Immature natural killer cell (primary cell): ENCODE measurements at regions not wholly inside any gene's neighbourhood (a gene's known extent, or its start where the extent isn't known, plus 50 kb on each side); places are given as distances from the start of the nearest gene placed in this dataset.

Source experiments
- DNase-seq, 3 donors: peaks; one replicate each; pipeline ENCODE4 v3.0.0; 2022; ENCODE audit warnings: mixed read lengths in 1 of 3
- H3K27ac Mint-ChIP-seq, 6 donors: one replicate each; pipeline ENCODE4 v1.8.0; 2020; ENCODE audit warnings: mixed read lengths in 6 of 6, mild to moderate bottlenecking in 5 of 6, inconsistent platforms in 4 of 6, moderate library complexity in 3 of 6
- H3K27me3 Mint-ChIP-seq, 3 donors: one replicate each; pipeline ENCODE4 v1.8.0; 2020 to 2021; ENCODE audit warnings: low read depth in 3 of 3, mild to moderate bottlenecking in 3 of 3, mixed read lengths in 3 of 3, moderate library complexity in 3 of 3, inconsistent platforms in 1 of 3
- H3K36me3 Mint-ChIP-seq, 3 donors: one replicate each; pipeline ENCODE4 v1.8.0; 2020; ENCODE audit warnings: mixed read lengths in 3 of 3, inconsistent platforms in 2 of 3, mild to moderate bottlenecking in 2 of 3
- H3K4me1 Mint-ChIP-seq, 2 donors: one replicate each; pipeline ENCODE4 v1.8.0; 2020; ENCODE audit warnings: inconsistent platforms in 2 of 2, mild to moderate bottlenecking in 2 of 2, mixed read lengths in 2 of 2, moderate library complexity in 1 of 2
- H3K4me3 Mint-ChIP-seq, 5 donors: one replicate each; pipeline ENCODE4 v1.8.0; 2020; ENCODE audit warnings: mild to moderate bottlenecking in 5 of 5, mixed read lengths in 5 of 5, inconsistent platforms in 3 of 5, moderate library complexity in 3 of 5
- H3K9me3 Mint-ChIP-seq, 6 donors: one replicate each; pipeline ENCODE4 v1.8.0; 2020; ENCODE audit warnings: mild to moderate bottlenecking in 6 of 6, mixed read lengths in 6 of 6, inconsistent platforms in 4 of 6, moderate library complexity in 3 of 6

DNA sequence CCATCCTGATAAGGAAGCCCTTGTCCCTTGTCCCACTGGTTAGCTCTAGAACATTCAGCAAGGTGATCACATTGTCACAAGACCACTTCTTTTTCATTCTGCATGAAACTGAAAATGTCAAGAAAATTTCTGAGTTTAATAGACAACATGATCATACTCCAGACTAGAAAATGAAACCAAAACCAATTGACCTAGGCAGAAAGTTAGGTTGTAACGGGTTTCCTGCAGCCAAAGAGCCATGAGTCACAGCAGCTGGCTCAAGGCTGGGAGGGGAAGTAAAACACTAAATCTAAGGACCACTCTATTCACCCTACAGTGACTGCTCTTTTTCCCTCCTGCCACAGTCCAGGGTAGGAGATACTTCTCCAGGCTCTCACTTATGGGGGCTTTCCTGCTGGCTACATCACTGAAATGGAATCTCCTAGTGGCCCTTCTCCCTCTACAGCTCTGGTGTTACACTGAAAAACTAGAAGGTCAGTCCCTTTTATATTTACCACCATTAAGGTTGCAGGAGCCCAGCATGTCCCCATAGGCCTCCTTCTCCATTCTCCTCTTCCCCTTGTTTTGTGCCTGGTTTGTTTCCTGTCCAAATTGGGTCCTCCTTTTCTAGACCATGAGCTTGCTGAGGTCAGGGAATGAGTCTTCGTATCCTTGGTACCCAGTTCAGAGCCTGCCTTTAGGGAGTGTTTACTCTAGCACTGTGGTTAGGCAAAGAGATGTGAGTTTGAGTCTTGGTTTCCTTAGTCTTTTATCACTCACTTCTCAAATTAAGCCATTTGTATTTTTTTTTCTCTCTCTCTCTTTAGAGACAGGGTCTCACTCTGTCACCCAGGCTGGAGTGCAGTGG lies 236.5 kb upstream of the JUN start:
- Mint-ChIP-seq H3K4me1 (peaks cover 35 to 36% of the 10 kb centered on the region in 2 donors), H3K27me3 (peaks cover 0 to 11% (median 2%) of the 10 kb centered on the region in 3 donors), H3K27ac (peak overlapping the region; percentile 90 to 96 (median 94)), H3K9me3 (no peaks in the 10 kb centered on the region), H3K36me3 (no peaks in the 10 kb centered on the region), H3K4me3 (peak overlapping the region; percentile 62 to 88 (median 74))
- peak; percentile 67 to 71 (median 70) for DNase-seq

- Mint-ChIP-seq H3K4me3 (no peak overlapping the region), H3K27ac (no peak overlapping the region), H3K27me3 (peaks cover 0 to 11% (median 0%) of the 10 kb centered on the region in 3 donors), H3K4me1 (peaks cover 35 to 36% of the 10 kb centered on the region in 2 donors), H3K9me3 (no peaks in the 10 kb centered on the region), H3K36me3 (peaks cover 3 to 5% (median 3%) of the 10 kb centered on the region in 3 donors)
- DNase-seq, result no peak
Measured at GRCh38 chr1:59022199-59022598, 238.4 kb upstream of the JUN start.

DNA sequence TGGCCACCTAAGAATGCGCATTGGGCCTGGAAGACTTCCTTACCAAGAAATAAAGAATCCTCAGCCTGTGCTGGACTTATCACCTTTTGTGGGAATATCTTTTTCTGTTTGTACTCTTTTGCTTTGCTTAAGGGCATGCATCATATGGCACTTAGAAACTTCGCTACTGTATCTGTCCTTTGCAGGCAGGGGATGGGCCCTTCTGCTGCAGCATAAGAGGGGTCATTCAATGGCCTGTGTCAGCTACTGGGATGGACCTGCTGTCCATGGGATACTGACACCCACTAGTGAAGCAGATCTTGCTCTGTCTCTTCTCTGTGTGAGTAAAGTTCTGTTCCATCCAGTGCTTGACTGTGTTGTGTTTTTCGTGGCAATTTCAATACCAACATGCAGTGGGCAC lies 239.0 kb upstream of the JUN start:
- Mint-ChIP-seq H3K27ac (no peak overlapping the region), H3K27me3 (peaks cover 0 to 11% (median 0%) of the 10 kb centered on the region in 3 donors), H3K4me3 (no peak overlapping the region), H3K9me3 (no peaks in the 10 kb centered on the region), H3K4me1 (peaks cover 34 to 35% of the 10 kb centered on the region in 2 donors), H3K36me3 (peaks cover 3 to 5% (median 3%) of the 10 kb centered on the region in 3 donors)
- DNase-seq, result no peak

DNA sequence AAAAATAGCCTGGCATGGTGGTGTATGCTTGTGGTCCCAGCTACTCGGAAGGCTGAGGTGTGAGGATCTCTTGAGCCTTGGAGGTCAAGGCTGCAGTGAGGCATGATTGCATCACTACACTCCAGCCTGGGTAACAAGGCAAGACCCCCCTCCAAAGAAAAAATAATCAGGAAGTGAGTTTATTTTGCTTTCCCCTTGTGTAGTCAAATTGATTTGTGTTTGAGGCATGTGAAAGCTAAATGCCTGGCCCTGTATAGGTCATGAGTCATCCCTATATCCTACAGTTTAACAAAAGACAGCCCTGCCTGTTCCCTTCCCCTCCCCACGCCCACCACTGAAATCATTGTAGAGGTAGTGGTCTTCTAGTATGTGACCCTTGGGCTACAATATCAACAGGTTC lies 241.4 kb upstream of the JUN start:
- DNase-seq, result no peak
- peaks cover 3 to 5% (median 3%) of the 10 kb centered on the region in 3 donors for H3K36me3 Mint-ChIP-seq
- H3K4me3 Mint-ChIP-seq, result no peak overlapping the region
- no peak overlapping the region for H3K27ac Mint-ChIP-seq
- no peaks in the 10 kb centered on the region for H3K9me3 Mint-ChIP-seq
- peaks cover 0 to 5% (median 0%) of the 10 kb centered on the region in 3 donors for H3K27me3 Mint-ChIP-seq
- peaks cover 10 to 11% of the 10 kb centered on the region in 2 donors for H3K4me1 Mint-ChIP-seq

DNA sequence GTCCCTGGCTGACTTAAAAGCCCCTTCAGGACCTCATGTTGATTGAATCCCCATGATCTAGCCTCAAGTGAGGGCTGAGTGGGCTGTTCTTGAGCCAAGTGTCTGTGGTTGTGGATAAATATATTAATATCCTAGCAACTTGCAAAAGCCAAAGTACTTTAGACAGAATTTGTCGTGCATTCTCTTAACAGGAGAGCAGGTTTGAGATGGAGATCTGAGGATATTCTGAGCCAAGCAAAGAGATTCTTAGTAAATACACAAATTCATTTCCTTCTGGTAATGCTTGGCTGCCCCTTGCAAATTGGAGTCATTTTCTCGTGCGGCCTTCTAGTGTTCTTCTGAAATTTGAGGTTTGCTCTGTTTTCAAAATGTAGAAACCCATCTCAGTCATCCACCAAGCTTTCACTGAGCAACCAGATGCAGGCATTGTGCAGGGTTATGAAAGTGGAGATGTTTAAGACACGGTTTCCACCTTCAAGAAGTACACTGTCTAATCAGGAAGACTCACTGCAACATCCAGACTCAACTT lies 242.1 kb upstream of the JUN start:
- H3K4me3 Mint-ChIP-seq, result no peak overlapping the region
- DNase-seq, result no peak
- H3K36me3 Mint-ChIP-seq, result peaks cover 3 to 5% (median 3%) of the 10 kb centered on the region in 3 donors
- no peak overlapping the region for H3K27ac Mint-ChIP-seq
- H3K4me1 Mint-ChIP-seq, result peaks cover 3 to 5% of the 10 kb centered on the region in 2 donors
- H3K27me3 Mint-ChIP-seq, result peaks cover 0 to 2% (median 0%) of the 10 kb centered on the region in 3 donors
- no peaks in the 10 kb centered on the region for H3K9me3 Mint-ChIP-seq

DNA sequence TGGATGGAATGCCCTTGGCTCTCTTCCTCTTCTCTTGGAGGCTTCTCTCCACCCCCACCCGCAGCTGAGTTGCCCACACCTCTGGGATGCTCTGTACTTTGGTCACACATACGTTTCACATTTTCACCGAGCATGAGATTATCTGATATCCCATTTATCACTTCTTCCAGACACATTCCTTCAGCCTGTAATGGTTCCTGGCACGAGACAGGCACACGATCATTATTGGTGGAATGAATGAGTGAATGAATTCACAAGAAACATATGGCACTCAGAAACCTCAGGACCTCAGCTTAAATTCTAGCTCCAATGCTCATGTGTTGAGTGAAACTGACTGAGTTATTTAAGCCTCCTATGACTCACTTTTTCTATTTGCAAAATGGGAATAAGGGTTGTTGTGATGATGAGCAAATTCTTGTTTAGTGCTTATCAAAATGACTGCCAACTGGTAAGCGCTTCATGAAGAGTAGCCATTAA lies 242.7 kb upstream of the JUN start:
- H3K27me3 Mint-ChIP-seq, result peaks cover 0 to 2% (median 0%) of the 10 kb centered on the region in 3 donors
- no peak for DNase-seq
- H3K4me1 Mint-ChIP-seq, result peaks cover 6 to 7% of the 10 kb centered on the region in 2 donors
- no peak overlapping the region for H3K4me3 Mint-ChIP-seq
- H3K9me3 Mint-ChIP-seq, result no peaks in the 10 kb centered on the region
- no peak overlapping the region for H3K27ac Mint-ChIP-seq
- H3K36me3 Mint-ChIP-seq, result peaks cover 3 to 10% (median 3%) of the 10 kb centered on the region in 3 donors

DNA sequence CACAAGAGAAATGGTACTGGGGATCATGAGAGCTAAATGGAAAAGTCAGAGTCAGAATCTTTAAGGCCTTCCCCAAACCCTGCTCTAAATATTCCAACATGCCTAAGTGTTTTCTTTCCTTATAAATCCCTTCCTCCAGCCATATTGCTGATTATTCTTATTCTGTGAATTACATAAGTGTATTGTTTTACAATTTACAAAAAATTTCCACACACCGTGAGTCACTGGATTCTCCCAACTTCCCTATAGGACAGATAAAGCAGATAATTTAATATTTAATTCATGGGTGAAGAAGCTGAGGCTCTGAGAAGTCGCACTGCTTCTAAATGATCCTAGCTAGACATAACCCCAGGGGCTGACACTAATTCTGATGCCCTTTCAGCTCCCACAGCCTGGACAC lies 243.3 kb upstream of the JUN start:
- no peak overlapping the region for H3K4me3 Mint-ChIP-seq
- H3K27me3 Mint-ChIP-seq, result peaks cover 0 to 5% (median 0%) of the 10 kb centered on the region in 3 donors
- H3K36me3 Mint-ChIP-seq, result peaks cover 3 to 10% (median 3%) of the 10 kb centered on the region in 3 donors
- no peaks in the 10 kb centered on the region for H3K9me3 Mint-ChIP-seq
- peaks cover 7 to 14% of the 10 kb centered on the region in 2 donors for H3K4me1 Mint-ChIP-seq
- no peak overlapping the region for H3K27ac Mint-ChIP-seq
- DNase-seq, result no peak

DNA sequence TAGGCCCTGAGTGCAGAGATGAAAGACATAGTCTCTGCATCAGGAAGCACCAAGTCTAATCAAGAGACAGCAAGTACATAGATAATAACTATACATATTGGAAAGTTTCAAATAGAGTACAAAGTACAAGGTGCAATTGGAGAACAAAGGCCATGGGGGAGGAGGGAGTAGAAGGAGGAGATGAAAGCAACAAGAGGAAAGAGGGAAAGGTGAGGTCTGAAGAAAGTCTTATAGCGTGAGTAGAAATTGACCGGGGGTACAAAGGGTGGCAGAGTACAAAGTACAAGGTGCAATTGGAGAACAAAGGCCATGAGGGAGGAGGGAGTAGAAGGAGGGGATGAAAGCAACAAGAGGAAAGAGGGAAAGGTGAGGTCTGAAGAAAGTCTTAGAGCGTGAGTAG lies 244.2 kb upstream of the JUN start:
- Mint-ChIP-seq H3K4me3 (no peak overlapping the region), H3K9me3 (no peaks in the 10 kb centered on the region), H3K27me3 (peaks cover 0 to 6% (median 0%) of the 10 kb centered on the region in 3 donors), H3K36me3 (peaks cover 3 to 10% (median 3%) of the 10 kb centered on the region in 3 donors), H3K27ac (no peak overlapping the region), H3K4me1 (peaks cover 7 to 14% of the 10 kb centered on the region in 2 donors)
- no peak for DNase-seq

- Mint-ChIP-seq H3K27ac (no peak overlapping the region), H3K4me3 (no peak overlapping the region), H3K9me3 (no peaks in the 10 kb centered on the region), H3K27me3 (peaks cover 0 to 6% (median 0%) of the 10 kb centered on the region in 3 donors), H3K4me1 (peaks cover 7 to 14% of the 10 kb centered on the region in 2 donors), H3K36me3 (peaks cover 3 to 15% (median 3%) of the 10 kb centered on the region in 3 donors)
- DNase-seq, result no peak
Measured at GRCh38 chr1:59029411-59030167, 245.7 kb upstream of the JUN start.

GRCh38 chr1:59032228-59032627 lies 248.4 kb upstream of the JUN start:
- no peaks in the 10 kb centered on the region for H3K9me3 Mint-ChIP-seq
- H3K27ac Mint-ChIP-seq, result no peak overlapping the region
- H3K4me1 Mint-ChIP-seq, result peaks cover 7 to 14% of the 10 kb centered on the region in 2 donors
- H3K27me3 Mint-ChIP-seq, result peaks cover 0 to 5% (median 0%) of the 10 kb centered on the region in 3 donors
- no peak for DNase-seq
- H3K4me3 Mint-ChIP-seq, result no peak overlapping the region
- peaks cover 0 to 15% (median 0%) of the 10 kb centered on the region in 3 donors for H3K36me3 Mint-ChIP-seq

DNA sequence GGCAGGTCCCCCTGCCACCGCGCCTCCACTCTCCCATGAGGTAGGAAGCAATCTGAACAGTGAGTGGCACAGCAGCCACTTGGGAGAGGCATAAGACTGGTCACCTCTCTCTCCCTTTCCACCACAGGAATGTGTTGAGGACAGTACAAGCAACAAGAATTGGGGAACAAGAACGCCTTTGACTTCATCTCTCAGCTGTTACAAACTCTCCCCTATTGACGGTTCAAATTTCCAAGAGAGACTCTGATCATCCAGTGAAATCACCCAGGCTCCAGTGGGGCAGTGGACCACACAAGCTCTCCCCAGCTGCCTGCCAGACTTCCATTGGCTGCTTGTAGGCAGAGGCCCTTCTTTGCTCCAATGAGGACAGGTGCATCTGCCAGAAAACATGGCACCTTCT lies 249.9 kb upstream of the JUN start:
- Mint-ChIP-seq H3K27ac (no peak overlapping the region), H3K36me3 (peaks cover 0 to 15% (median 0%) of the 10 kb centered on the region in 3 donors), H3K4me1 (peaks cover 7 to 14% of the 10 kb centered on the region in 2 donors), H3K4me3 (no peak overlapping the region), H3K27me3 (peaks cover 0 to 5% (median 0%) of the 10 kb centered on the region in 3 donors), H3K9me3 (no peaks in the 10 kb centered on the region)
- DNase-seq, result no peak

DNA sequence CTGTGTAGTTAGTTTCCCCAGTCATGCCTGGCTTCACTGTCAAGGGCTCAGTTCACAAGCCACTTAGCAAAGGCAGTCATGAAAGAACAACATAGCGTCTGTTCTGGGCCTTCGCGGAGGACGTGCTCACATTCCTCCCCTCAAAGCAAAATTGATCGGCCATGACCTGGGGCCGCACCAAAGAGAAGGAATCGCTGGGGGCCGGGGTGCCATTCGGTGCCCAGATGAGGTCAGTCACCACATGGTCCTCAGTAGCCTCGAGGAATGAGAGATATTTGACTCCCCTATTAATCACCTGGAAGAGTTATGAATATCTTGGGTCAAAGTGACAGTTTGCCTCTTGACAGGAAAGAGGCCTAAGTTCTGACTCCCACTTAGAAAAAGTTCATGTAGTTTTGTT lies 251.1 kb upstream of the JUN start:
- no peak for DNase-seq
- H3K4me1 Mint-ChIP-seq, result peaks cover 7 to 14% of the 10 kb centered on the region in 2 donors
- no peak overlapping the region for H3K27ac Mint-ChIP-seq
- H3K4me3 Mint-ChIP-seq, result no peak overlapping the region
- H3K9me3 Mint-ChIP-seq, result no peaks in the 10 kb centered on the region
- H3K27me3 Mint-ChIP-seq, result peaks cover 0 to 6% (median 0%) of the 10 kb centered on the region in 3 donors
- H3K36me3 Mint-ChIP-seq, result peaks cover 0 to 15% (median 0%) of the 10 kb centered on the region in 3 donors

GRCh38 chr1:59039551-59039950 lies 255.7 kb upstream of the JUN start:
- no peaks in the 10 kb centered on the region for H3K9me3 Mint-ChIP-seq

More at GRCh38 chr1:59039551-59039950, 255.7 kb upstream of the JUN start:
- no peak overlapping the region for H3K27ac Mint-ChIP-seq
- peaks cover 0 to 4% (median 0%) of the 10 kb centered on the region in 3 donors for H3K36me3 Mint-ChIP-seq
- no peak overlapping the region for H3K4me3 Mint-ChIP-seq
- DNase-seq, result no peak
- H3K27me3 Mint-ChIP-seq, result peaks cover 0 to 3% (median 0%) of the 10 kb centered on the region in 3 donors
- H3K4me1 Mint-ChIP-seq, result peaks cover 17 to 25% of the 10 kb centered on the region in 2 donors
